ENCODE measurements at regions not wholly inside any gene's neighbourhood (a gene's known extent, or its start where the extent isn't known, plus 50 kb on each side); places are given as distances from the start of the nearest gene placed in this dataset.

DNA sequence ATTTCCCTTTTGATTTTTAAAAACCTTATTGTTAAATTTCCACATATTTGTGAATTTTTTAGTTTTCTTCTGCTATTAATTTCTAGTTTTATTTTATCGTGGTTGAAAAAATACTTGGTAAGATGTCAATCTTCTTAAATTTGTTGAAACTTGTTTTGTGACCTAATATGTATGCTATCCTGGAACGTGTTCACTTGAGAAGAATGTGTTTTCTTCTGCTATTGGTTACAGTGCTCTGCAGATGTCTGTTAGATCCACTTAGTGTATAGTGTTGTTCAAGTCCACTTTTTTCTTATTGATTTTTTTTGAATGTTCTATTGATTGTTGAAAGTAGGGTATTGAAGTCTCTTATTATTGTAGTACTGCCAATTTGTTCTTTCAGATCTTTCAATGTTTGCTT, 116.5 kb upstream of the NETO1 start:
- Histone ChIP-seq H4K20me1 (ENCODE audit: control insufficient read depth, insufficient read depth) (no peaks in the 10 kb centered on the region), H2AFZ (ENCODE audit: control insufficient read depth, low read depth, low read length) (no peak overlapping the region), H3K36me3 (ENCODE audit: control insufficient read depth in 2 of 2, insufficient read depth in 2 of 2, low read length in 1 of 2) (no peaks in the 10 kb centered on the region), H3K4me3 (no peak overlapping the region), H3K27ac (ENCODE audit: control insufficient read depth, insufficient read depth) (no peak overlapping the region), H3K9me3 (replicated peaks; ENCODE audit: control insufficient read depth, insufficient read depth, low read length) (peaks cover 2% of the 10 kb centered on the region; the same call in 2 of the 3 replicates), H3K27me3 (replicated peaks in 1 of 2; ENCODE audit: control insufficient read depth in 2 of 2, insufficient read depth in 2 of 2, low read length in 1 of 2) (no peaks in the 10 kb centered on the region), H3K4me2 (ENCODE audit: control insufficient read depth, insufficient read depth) (no peak overlapping the region), H3K79me2 (ENCODE audit: control insufficient read depth, insufficient read depth, low read length) (no peaks in the 10 kb centered on the region), H3K9ac (ENCODE audit: control insufficient read depth, insufficient read depth, low read length) (no peak overlapping the region), H3K4me1 (ENCODE audit: control insufficient read depth, insufficient read depth, low read length) (no peaks in the 10 kb centered on the region)
- no peak for DNase-seq (ENCODE audit: low read depth, low spot score)
- FAIRE-seq = no peak
- SMC1A ChIA-PET (ENCODE audit: uncharacterized antibody, unreplicated experiment) = no interaction called here
- RAD21 ChIA-PET (ENCODE audit: unreplicated experiment) = no interaction called here
- WGBS (ENCODE audit: insufficient coverage, insufficient replicate concordance, low lambda C conversion rate, missing lambda C conversion rate) = 4% methylated on average over 2 of the region's 2 CpGs
- no TSS peak for BruUV-seq (replicated peaks)
- no peak for ATAC-seq
- intact Hi-C loops (cut with micrococcal nuclease; ENCODE audit: unreplicated experiment) (no loop called here), in situ Hi-C loops (cut with MboI) (no loop called here)
- TF ChIP-seq HDAC2 (IDR thresholded peaks at IDR 0.05) (no peak), RUNX3 (IDR thresholded peaks at IDR 0.05; ENCODE audit: low read length) (no peak), EED (IDR thresholded peaks at IDR 0.05; ENCODE audit: low read depth) (no peak), CHD2 (IDR thresholded peaks at IDR 0.05; ENCODE audit: borderline replicate concordance, low read depth, low read length) (no peak), PAX5 (IDR thresholded peaks at IDR 0.05; ENCODE audit: borderline replicate concordance, low read depth, low read length) (no peak), JUND (IDR thresholded peaks at IDR 0.05; ENCODE audit: low read depth, low read length) (no peak), E2F4 (IDR thresholded peaks at IDR 0.05; ENCODE audit: low read depth, low read length) (no peak), RAD21 (IDR thresholded peaks at IDR 0.05; ENCODE audit: insufficient read depth, low read depth, low read length) (no peak), SREBF1 (IDR thresholded peaks at IDR 0.05; ENCODE audit: low read length) (no peak), ATF2 (IDR thresholded peaks at IDR 0.05; ENCODE audit: low read length) (no peak), GABPA (IDR thresholded peaks at IDR 0.05; ENCODE audit: low read depth) (no peak), SKIL (IDR thresholded peaks at IDR 0.05; ENCODE audit: low read depth, poor library complexity, severe bottlenecking) (no peak), BCL3 (IDR thresholded peaks at IDR 0.05; ENCODE audit: borderline replicate concordance, insufficient read depth, low read depth, low read length, poor library complexity, severe bottlenecking) (no peak), SMAD5 (IDR thresholded peaks at IDR 0.05; ENCODE audit: low read depth) (no peak), ZNF207 (IDR thresholded peaks at IDR 0.05; ENCODE audit: borderline replicate concordance) (no peak)
- CTCF ChIA-PET = no interaction called here
- POLR2A ChIA-PET = no interaction called here
